H1 (cell line): ENCODE measurements at regions not wholly inside any gene's neighbourhood (a gene's known extent, or its start where the extent isn't known, plus 50 kb on each side); places are given as distances from the start of the nearest gene placed in this dataset.

Experiments
- BCL11A ChIP-seq, 2 experiments: IDR thresholded peaks; one replicate each; pipeline ENCODE4 v1.6.1; 2011; ENCODE audit warnings: low read depth in 2 of 2, low read length in 2 of 2, mild to moderate bottlenecking in 2 of 2
- CHD2 ChIP-seq: IDR thresholded peaks from 2 replicates; pipeline ENCODE4 v1.6.1; 2012; ENCODE audit warnings: low read length, improper control_type of control experiment
- EZH2 ChIP-seq: fragments of 200-600 bp; sonication (generic); IDR thresholded peaks from 2 replicates; pipeline ENCODE4 v1.7.1; 2012; ENCODE audit warnings: low read depth, mild to moderate bottlenecking, moderate library complexity, low read length, inconsistent platforms; ENCODE audit not compliant: severe bottlenecking
- KDM1A ChIP-seq: fragments of 200-600, 300-600 bp; sonication (generic); IDR thresholded peaks from 2 replicates; pipeline ENCODE4 v1.7.1; 2016; ENCODE audit warnings: mild to moderate bottlenecking, low read length, borderline replicate concordance
- MAFK ChIP-seq: IDR thresholded peaks from 2 replicates; pipeline ENCODE4 v1.6.1; 2012; ENCODE audit warnings: low read depth, mild to moderate bottlenecking, improper control_type of control experiment, low read length
- NRF1 ChIP-seq: IDR thresholded peaks from 2 replicates; pipeline ENCODE4 v1.6.1; 2011; ENCODE audit warnings: mild to moderate bottlenecking, low read depth, low read length, improper control_type of control experiment
- POLR2A ChIP-seq, 2 experiments: IDR thresholded peaks; 1 replicate in 1 of 2; 2 replicates in 1 of 2; pipeline ENCODE4 v1.6.1; 2011; ENCODE audit warnings: low read depth in 2 of 2, low read length in 2 of 2, mild to moderate bottlenecking in 2 of 2; ENCODE audit errors: control extremely low read depth in 1 of 2
- POLR2AphosphoS5 ChIP-seq: IDR thresholded peaks from 2 replicates; pipeline ENCODE4 v1.6.1; 2011; ENCODE audit warnings: low read depth, low read length
- RFX5 ChIP-seq: IDR thresholded peaks from 2 replicates; pipeline ENCODE4 v1.6.1; 2011; ENCODE audit warnings: low read depth, low read length, improper control_type of control experiment, borderline replicate concordance
- SRF ChIP-seq: IDR thresholded peaks from 2 replicates; pipeline ENCODE4 v1.6.1; 2011; ENCODE audit warnings: mild to moderate bottlenecking, low read depth, low read length, moderate library complexity
- SUZ12 ChIP-seq: fragments of 200-600 bp; sonication (generic); IDR thresholded peaks from 2 replicates; pipeline ENCODE4 v1.6.1; 2012; ENCODE audit warnings: mild to moderate bottlenecking, inconsistent platforms, low read length, moderate library complexity, mixed read lengths
- TF ChIP-seq, protein P1 (sequence below), 3 experiments: IDR thresholded peaks; 1 replicate in 2 of 3; 2 replicates in 1 of 3; pipeline versions ENCODE4 v1.5.1 to v1.6.1; 2011; ENCODE audit warnings: low read length in 3 of 3, mild to moderate bottlenecking in 3 of 3, inconsistent platforms in 2 of 3, low read depth in 1 of 3, moderate library complexity in 1 of 3; ENCODE audit not compliant: insufficient read depth in 1 of 3; ENCODE audit errors: control extremely low read depth in 1 of 3

DNA sequence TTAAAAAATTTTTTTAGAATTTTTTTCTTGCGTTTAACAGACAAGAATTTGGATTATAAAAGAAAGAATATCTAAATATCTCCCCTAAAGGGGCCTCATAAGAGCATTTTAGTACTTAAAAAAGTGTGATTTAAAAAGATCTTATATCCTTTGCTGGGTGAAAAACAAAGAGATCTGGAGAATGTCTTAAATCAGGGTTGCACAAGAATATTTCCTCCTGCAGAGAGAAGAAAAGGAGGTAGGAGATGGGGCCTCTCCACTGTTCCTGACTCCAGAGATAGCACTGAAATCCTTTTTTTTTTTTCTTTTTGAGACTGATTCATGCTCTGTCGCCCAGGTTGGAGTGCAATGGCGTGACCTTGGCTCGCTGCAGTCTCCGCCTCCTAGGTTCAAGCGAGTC, 68.5 kb upstream of the OSR1 start:
- TF ChIP-seq, protein P1, sequence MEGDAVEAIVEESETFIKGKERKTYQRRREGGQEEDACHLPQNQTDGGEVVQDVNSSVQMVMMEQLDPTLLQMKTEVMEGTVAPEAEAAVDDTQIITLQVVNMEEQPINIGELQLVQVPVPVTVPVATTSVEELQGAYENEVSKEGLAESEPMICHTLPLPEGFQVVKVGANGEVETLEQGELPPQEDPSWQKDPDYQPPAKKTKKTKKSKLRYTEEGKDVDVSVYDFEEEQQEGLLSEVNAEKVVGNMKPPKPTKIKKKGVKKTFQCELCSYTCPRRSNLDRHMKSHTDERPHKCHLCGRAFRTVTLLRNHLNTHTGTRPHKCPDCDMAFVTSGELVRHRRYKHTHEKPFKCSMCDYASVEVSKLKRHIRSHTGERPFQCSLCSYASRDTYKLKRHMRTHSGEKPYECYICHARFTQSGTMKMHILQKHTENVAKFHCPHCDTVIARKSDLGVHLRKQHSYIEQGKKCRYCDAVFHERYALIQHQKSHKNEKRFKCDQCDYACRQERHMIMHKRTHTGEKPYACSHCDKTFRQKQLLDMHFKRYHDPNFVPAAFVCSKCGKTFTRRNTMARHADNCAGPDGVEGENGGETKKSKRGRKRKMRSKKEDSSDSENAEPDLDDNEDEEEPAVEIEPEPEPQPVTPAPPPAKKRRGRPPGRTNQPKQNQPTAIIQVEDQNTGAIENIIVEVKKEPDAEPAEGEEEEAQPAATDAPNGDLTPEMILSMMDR (IDR thresholded peaks at IDR 0.05; ENCODE audit: control extremely low read depth in 1 of 3, insufficient read depth in 1 of 3, low read depth in 1 of 3, low read length in 3 of 3) = no peak
- TF ChIP-seq POLR2AphosphoS5 (no peak), BCL11A (IDR thresholded peaks at IDR 0.05; ENCODE audit: low read depth in 2 of 2, low read length in 2 of 2) (no peak), KDM1A (no peak), SUZ12 (no peak), RFX5 (no peak), NRF1 (no peak), SRF (no peak), POLR2A (IDR thresholded peaks at IDR 0.05; ENCODE audit: control extremely low read depth in 1 of 2, low read depth in 2 of 2, low read length in 2 of 2) (no peak), EZH2 (no peak), MAFK (no peak), CHD2 (no peak)
